ENCODE measurements at regions not wholly inside any gene's neighbourhood (a gene's known extent, or its start where the extent isn't known, plus 50 kb on each side); places are given as distances from the start of the nearest gene placed in this dataset.

DNA sequence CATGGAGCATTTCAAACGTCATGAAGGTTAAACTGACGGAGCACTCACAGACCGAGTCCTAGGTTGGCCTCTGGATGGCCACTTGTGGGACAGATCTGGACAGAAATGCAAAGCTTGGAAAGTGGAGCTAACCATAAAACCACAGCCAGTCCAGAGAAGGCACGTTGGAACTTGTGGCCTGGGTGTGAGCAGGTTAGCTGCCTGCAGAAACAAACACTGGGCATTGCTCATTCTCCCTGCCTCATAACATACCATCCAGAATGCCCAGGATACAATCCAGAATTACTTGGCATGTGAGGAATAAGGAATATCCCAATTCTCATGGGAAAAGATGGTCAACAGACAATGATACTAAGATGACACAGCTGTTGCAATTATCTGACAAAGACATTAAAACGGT is 1005.0 kb downstream of the TBC1D22A start:
- Histone ChIP-seq H3K27me3 (no peaks in the 10 kb centered on the region), H3K4me1 (no peaks in the 10 kb centered on the region), H3K36me3 (no peaks in the 10 kb centered on the region), H3K9me3 (no peaks in the 10 kb centered on the region), H3K4me3 (no peak overlapping the region), H3K27ac (no peak overlapping the region)
- WGBS, 2 donors, result 52 to 75% methylated on average over 5 of the region's 5 CpGs
- TF ChIP-seq EP300 (IDR thresholded peaks at IDR 0.05) (no peak), POLR2AphosphoS5 (IDR thresholded peaks at IDR 0.05) (no peak), POLR2A (IDR thresholded peaks at IDR 0.05) (no peak)
- intact Hi-C loops (cut with DNase I), result no loop called here
- no peak for DNase-seq

DNA sequence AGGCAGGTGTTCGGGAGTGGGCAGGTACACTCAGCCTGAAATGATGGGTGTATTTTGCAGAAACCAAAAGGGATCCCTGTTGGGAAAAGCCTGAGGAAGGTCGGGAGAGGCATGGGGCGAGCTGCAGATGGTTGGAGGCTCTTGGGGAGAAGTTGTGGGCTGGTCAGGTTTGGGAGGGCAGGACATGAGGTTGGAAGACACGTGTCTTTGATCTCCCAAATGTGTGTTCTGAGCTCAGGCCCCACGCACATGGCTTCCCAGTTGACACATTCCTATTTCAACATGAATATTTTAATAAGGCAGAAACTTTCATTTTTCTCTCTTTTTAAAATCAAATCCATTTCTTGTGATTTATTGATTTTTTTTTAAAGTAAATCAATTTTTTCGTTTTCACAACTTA is 1003.3 kb downstream of the TBC1D22A start:
- Histone ChIP-seq H3K36me3 (no peaks in the 10 kb centered on the region), H3K9me3 (no peaks in the 10 kb centered on the region), H3K27ac (no peak overlapping the region), H3K4me1 (no peaks in the 10 kb centered on the region), H3K27me3 (no peaks in the 10 kb centered on the region), H3K4me3 (no peak overlapping the region)
- intact Hi-C loops (cut with DNase I), result no loop called here
- TF ChIP-seq EP300 (IDR thresholded peaks at IDR 0.05), result no peak
- TF ChIP-seq, protein P1, sequence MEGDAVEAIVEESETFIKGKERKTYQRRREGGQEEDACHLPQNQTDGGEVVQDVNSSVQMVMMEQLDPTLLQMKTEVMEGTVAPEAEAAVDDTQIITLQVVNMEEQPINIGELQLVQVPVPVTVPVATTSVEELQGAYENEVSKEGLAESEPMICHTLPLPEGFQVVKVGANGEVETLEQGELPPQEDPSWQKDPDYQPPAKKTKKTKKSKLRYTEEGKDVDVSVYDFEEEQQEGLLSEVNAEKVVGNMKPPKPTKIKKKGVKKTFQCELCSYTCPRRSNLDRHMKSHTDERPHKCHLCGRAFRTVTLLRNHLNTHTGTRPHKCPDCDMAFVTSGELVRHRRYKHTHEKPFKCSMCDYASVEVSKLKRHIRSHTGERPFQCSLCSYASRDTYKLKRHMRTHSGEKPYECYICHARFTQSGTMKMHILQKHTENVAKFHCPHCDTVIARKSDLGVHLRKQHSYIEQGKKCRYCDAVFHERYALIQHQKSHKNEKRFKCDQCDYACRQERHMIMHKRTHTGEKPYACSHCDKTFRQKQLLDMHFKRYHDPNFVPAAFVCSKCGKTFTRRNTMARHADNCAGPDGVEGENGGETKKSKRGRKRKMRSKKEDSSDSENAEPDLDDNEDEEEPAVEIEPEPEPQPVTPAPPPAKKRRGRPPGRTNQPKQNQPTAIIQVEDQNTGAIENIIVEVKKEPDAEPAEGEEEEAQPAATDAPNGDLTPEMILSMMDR (IDR thresholded peaks at IDR 0.05), result no peak
- TF ChIP-seq POLR2AphosphoS5 (IDR thresholded peaks at IDR 0.05), result no peak
- DNase-seq, result no peak
- 61 to 76% methylated on average over 6 of the region's 6 CpGs for WGBS, 2 donors

DNA sequence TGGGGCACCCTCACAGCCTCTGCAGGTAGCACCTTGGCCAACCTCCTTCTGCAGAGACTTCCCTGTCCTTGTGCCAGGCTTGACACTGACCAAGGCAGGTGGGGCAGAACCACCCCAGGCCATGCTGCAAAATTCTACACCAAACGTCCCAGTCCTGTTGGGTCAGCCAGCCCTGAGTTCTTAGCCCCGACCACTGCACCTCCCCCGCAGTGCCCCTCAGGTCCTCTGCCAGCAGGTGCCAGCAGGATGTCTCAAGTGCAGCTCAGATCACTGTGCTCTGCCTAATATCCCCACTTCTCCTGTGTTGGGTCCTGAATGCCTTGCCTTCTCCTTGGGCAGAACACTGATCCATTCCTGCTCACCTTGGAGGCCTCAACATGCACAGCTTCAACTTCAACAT is 999.7 kb downstream of the TBC1D22A start:
- 78 to 88% methylated on average over 3 of the region's 3 CpGs for WGBS, 2 donors
- no peaks in the 10 kb centered on the region for H3K36me3 ChIP-seq
- no peak for TF ChIP-seq POLR2AphosphoS5 (IDR thresholded peaks at IDR 0.05)
- no peak for TF ChIP-seq POLR2A (IDR thresholded peaks at IDR 0.05)
- no peak overlapping the region for H3K4me3 ChIP-seq
- DNase-seq, result no peak
- no peak overlapping the region for H3K27ac ChIP-seq
- H3K27me3 ChIP-seq, result no peaks in the 10 kb centered on the region
- H3K9me3 ChIP-seq, result no peaks in the 10 kb centered on the region
- intact Hi-C loops (cut with DNase I), result no loop called here
- no peaks in the 10 kb centered on the region for H3K4me1 ChIP-seq

DNA sequence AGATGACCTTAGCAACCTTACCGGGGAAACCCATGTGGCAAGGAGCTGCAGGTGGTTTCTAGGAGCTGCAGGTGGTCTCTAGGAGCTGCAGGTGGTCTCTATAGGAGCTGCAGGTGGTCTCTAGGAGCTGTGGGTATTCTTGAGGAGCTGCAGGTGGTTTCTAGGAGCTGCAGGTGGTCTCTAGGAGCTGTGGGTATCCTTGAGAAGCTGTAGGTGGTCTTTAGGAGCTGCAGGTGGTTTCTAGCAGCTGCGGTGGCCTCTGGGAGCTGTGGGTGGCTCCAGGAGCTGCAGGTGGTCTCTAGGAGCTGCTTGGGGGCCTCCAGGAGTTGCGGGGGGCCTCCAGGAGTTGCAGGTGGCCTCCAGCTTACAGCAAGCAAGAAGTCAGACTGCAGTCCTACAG is 997.5 kb downstream of the TBC1D22A start:
- Histone ChIP-seq H3K4me3 (no peak overlapping the region), H3K9me3 (no peaks in the 10 kb centered on the region), H3K4me1 (no peaks in the 10 kb centered on the region), H3K27ac (no peak overlapping the region), H3K27me3 (no peaks in the 10 kb centered on the region), H3K36me3 (no peaks in the 10 kb centered on the region)
- intact Hi-C loops (cut with DNase I), result no loop called here
- no peak for DNase-seq
- TF ChIP-seq POLR2A (IDR thresholded peaks at IDR 0.05), result no peak
- no peak for TF ChIP-seq EP300 (IDR thresholded peaks at IDR 0.05)
- TF ChIP-seq POLR2AphosphoS5 (IDR thresholded peaks at IDR 0.05), result no peak
- TF ChIP-seq, protein P1 (IDR thresholded peaks at IDR 0.05), result no peak
- WGBS, 2 donors, result 54 to 77% methylated on average over 3 of the region's 3 CpGs

DNA sequence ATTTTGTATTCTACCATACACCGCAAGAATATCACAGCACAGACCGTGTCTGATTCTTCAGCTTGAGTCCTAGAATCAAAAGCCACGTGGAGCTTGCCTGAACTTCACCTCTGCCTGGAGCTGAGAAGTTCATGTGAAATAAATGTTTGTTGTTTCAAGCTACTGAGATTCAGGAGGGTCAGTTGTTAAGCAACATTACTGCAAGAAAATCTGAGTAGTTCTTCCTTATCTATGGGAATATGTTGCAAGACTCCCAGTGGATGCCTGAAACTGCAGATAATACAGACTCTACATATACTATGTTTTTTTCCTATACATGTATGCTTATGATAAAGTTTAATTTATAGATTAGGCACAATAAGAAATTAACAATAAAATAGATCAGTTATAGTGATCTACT is 995.3 kb downstream of the TBC1D22A start:
- WGBS, 2 donors, result 43 to 85% methylated on average over 3 of the region's 3 CpGs
- H3K4me3 ChIP-seq, result no peak overlapping the region
- TF ChIP-seq, protein P1 (IDR thresholded peaks at IDR 0.05), result no peak
- TF ChIP-seq POLR2AphosphoS5 (IDR thresholded peaks at IDR 0.05) (no peak), EP300 (IDR thresholded peaks at IDR 0.05) (no peak), POLR2A (IDR thresholded peaks at IDR 0.05) (no peak)
- no peak overlapping the region for H3K27ac ChIP-seq
- DNase-seq, result no peak
- H3K4me1 ChIP-seq, result no peaks in the 10 kb centered on the region
- intact Hi-C loops (cut with DNase I), result no loop called here
- H3K9me3 ChIP-seq, result no peaks in the 10 kb centered on the region
- no peaks in the 10 kb centered on the region for H3K36me3 ChIP-seq
- H3K27me3 ChIP-seq, result no peaks in the 10 kb centered on the region

DNA sequence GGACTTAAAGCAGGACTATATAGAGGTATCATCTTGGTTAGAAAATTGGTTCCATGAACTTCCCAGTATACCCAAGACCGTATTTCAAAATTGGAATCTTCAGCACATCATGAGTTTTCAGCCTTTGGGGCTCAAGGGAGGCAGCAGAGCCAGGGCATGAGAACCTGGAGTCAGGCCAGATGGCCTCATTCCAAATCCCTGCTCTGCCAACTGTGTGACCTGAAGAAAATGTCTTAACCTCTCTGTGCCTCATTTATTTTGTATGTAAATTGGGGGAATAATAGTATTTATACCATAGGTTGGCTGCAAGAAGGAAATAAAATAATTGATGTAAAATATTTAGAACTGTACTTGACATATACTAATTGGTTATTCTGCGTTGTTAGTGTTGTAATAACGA is 987.6 kb downstream of the TBC1D22A start:
- no peaks in the 10 kb centered on the region for H3K36me3 ChIP-seq
- H3K4me3 ChIP-seq, result no peak overlapping the region
- no peak for TF ChIP-seq POLR2A (IDR thresholded peaks at IDR 0.05)
- TF ChIP-seq POLR2AphosphoS5 (IDR thresholded peaks at IDR 0.05), result no peak
- TF ChIP-seq EP300 (IDR thresholded peaks at IDR 0.05), result no peak
- TF ChIP-seq, protein P1 (IDR thresholded peaks at IDR 0.05), result no peak
- H3K27ac ChIP-seq, result no peak overlapping the region
- H3K9me3 ChIP-seq, result no peaks in the 10 kb centered on the region
- no peaks in the 10 kb centered on the region for H3K27me3 ChIP-seq
- no peak for DNase-seq
- 86 to 87% methylated on average over 3 of the region's 3 CpGs for WGBS, 2 donors
- no peaks in the 10 kb centered on the region for H3K4me1 ChIP-seq
- intact Hi-C loops (cut with DNase I), result no loop called here
